Neural cell (in vitro differentiated cells): ENCODE measurements at regions not wholly inside any gene's neighbourhood (a gene's known extent, or its start where the extent isn't known, plus 50 kb on each side); places are given as distances from the start of the nearest gene placed in this dataset.

ENCODE experiments used
- H2AFZ ChIP-seq: fragments of 200-600, 300-800 bp; sonication (generic), shearing (Covaris generic); 2 replicates; pipeline ENCODE4 v1.6.0; 2014; ENCODE audit warnings: low read depth, mild to moderate bottlenecking, antibody characterized with exemption, low read length, moderate library complexity
- H3F3A ChIP-seq: fragments of 200-600 bp; shearing (Covaris generic); 2 replicates; pipeline ENCODE4 v1.6.1; 2016; ENCODE audit warnings: mild to moderate bottlenecking, moderate library complexity, mixed read lengths, antibody characterized with exemption, low read length; ENCODE audit not compliant: insufficient read depth, poor library complexity, severe bottlenecking
- H3K27ac ChIP-seq: fragments of 200-600, 300-800 bp; sonication (generic), shearing (Covaris generic); 2 replicates; pipeline ENCODE4 v1.5.1; 2014; ENCODE audit warnings: mild to moderate bottlenecking, low read length, moderate library complexity
- H3K27me3 ChIP-seq: fragments of 300-800, 200-600 bp; sonication (generic), shearing (Covaris generic); 2 replicates; pipeline ENCODE4 v1.6.0; 2014; ENCODE audit warnings: mild to moderate bottlenecking, low read depth, low read length, moderate library complexity; ENCODE audit not compliant: insufficient read depth
- H3K36me3 ChIP-seq: fragments of 300-800, 200-600 bp; sonication (generic), shearing (Covaris generic); 2 replicates; pipeline ENCODE4 v1.5.1; 2014; ENCODE audit warnings: mild to moderate bottlenecking, antibody characterized with exemption, low read length, moderate library complexity; ENCODE audit not compliant: insufficient read depth
- H3K4me2 ChIP-seq: fragments of 300-800, 200-600 bp; sonication (generic), shearing (Covaris generic); 2 replicates; pipeline ENCODE4 v1.6.0; 2014; ENCODE audit warnings: mild to moderate bottlenecking, low read length
- H3K4me3 ChIP-seq: fragments of 300-800, 200-600 bp; sonication (generic), shearing (Covaris generic); 2 replicates; pipeline ENCODE4 v1.5.1; 2014; ENCODE audit warnings: mild to moderate bottlenecking, low read length, moderate library complexity
- H3K79me2 ChIP-seq: fragments of 200-600 bp; shearing (Covaris generic); replicated peaks from 2 replicates; pipeline ENCODE4 v1.6.0; 2014; ENCODE audit warnings: mild to moderate bottlenecking, low read length, moderate library complexity; ENCODE audit not compliant: insufficient read depth
- H3K9ac ChIP-seq: fragments of 300-800, 200-600 bp; sonication (generic), shearing (Covaris generic); 2 replicates; pipeline ENCODE4 v1.6.1; 2016; ENCODE audit warnings: mild to moderate bottlenecking, low read length, mixed read lengths
- H3K9me2 ChIP-seq: fragments of 200-600 bp; shearing (Covaris generic); 2 replicates; pipeline ENCODE4 v1.6.1; 2016; ENCODE audit warnings: mild to moderate bottlenecking, low read length, mixed read lengths; ENCODE audit not compliant: insufficient read depth
- H3K9me3 ChIP-seq: fragments of 200-600, 300-800 bp; sonication (generic), shearing (Covaris generic); 2 replicates; pipeline ENCODE4 v1.6.1; 2016; ENCODE audit warnings: mild to moderate bottlenecking, mixed run types, low read length, moderate library complexity, mixed read lengths
- H4K20me1 ChIP-seq: fragments of 200-600 bp; shearing (Covaris generic); 2 replicates; pipeline ENCODE4 v1.6.1; 2016; ENCODE audit warnings: mild to moderate bottlenecking, mixed run types; ENCODE audit not compliant: insufficient read depth
- CTCF ChIP-seq: fragments of 450-650 bp; IDR thresholded peaks from 2 replicates; pipeline ENCODE4 v1.5.1; 2014; ENCODE audit warnings: antibody characterized with exemption, mild to moderate bottlenecking, moderate library complexity; ENCODE audit not compliant: poor library complexity, severe bottlenecking
- EP300 ChIP-seq: fragments of 450-650 bp; conservative IDR thresholded peaks from 2 replicates; pipeline ENCODE4 v1.6.1; 2014; ENCODE audit warnings: antibody characterized with exemption, mild to moderate bottlenecking, moderate library complexity; ENCODE audit not compliant: poor library complexity, severe bottlenecking
- EZH2 ChIP-seq: fragments of 200-600, 300-800 bp; shearing (Covaris generic), sonication (generic); IDR thresholded peaks from 2 replicates; pipeline ENCODE4 v1.6.1; 2014; ENCODE audit warnings: antibody characterized with exemption, low read length, borderline replicate concordance, mild to moderate bottlenecking; ENCODE audit not compliant: insufficient read depth, poor library complexity, severe bottlenecking
- MXI1 ChIP-seq: fragments of 450-650 bp; conservative IDR thresholded peaks from 2 replicates; pipeline ENCODE4 v1.6.1; 2014; ENCODE audit warnings: antibody characterized with exemption, mild to moderate bottlenecking; ENCODE audit not compliant: poor library complexity, severe bottlenecking
- POLR2AphosphoS5 ChIP-seq: IDR thresholded peaks from 2 replicates; pipeline ENCODE4 v1.6.1; 2012
- RAD21 ChIP-seq: fragments of 450-650 bp; conservative IDR thresholded peaks from 2 replicates; pipeline ENCODE4 v1.6.1; 2014; ENCODE audit warnings: antibody characterized with exemption, mild to moderate bottlenecking, moderate library complexity
- REST ChIP-seq: IDR thresholded peaks from 2 replicates; pipeline ENCODE4 v1.6.1; 2012; ENCODE audit warnings: borderline replicate concordance
- SMC3 ChIP-seq: fragments of 450-650 bp; conservative IDR thresholded peaks from 2 replicates; pipeline ENCODE4 v1.6.1; 2014; ENCODE audit warnings: antibody characterized with exemption, mild to moderate bottlenecking, moderate library complexity; ENCODE audit not compliant: poor library complexity
- TAF1 ChIP-seq: IDR thresholded peaks from 2 replicates; pipeline ENCODE4 v1.6.1; 2012; ENCODE audit warnings: low read depth

GRCh38 chr2:181750305-181750704, 70.0 kb upstream of the NEUROD1 start:
- no peak overlapping the region for H3K4me3 ChIP-seq
- H3K9me2 ChIP-seq: no peaks in the 10 kb centered on the region
- H3K27me3 ChIP-seq: no peaks in the 10 kb centered on the region
- H3K36me3 ChIP-seq: no peaks in the 10 kb centered on the region
- TF ChIP-seq CTCF (no peak), RAD21 (no peak), POLR2AphosphoS5 (no peak), MXI1 (no peak), SMC3 (no peak), TAF1 (no peak), REST (no peak)
- H3F3A ChIP-seq: no peaks in the 10 kb centered on the region
- no peak overlapping the region for H3K4me2 ChIP-seq
- no peaks in the 10 kb centered on the region for H4K20me1 ChIP-seq
- no peak overlapping the region for H2AFZ ChIP-seq
- H3K9me3 ChIP-seq: no peaks in the 10 kb centered on the region
- H3K27ac ChIP-seq: no peak overlapping the region
- H3K79me2 ChIP-seq: no peaks in the 10 kb centered on the region
- no peak overlapping the region for H3K9ac ChIP-seq

- no peaks in the 10 kb centered on the region for H3K9me2 ChIP-seq
- H3F3A ChIP-seq: no peaks in the 10 kb centered on the region
- no peaks in the 10 kb centered on the region for H3K9me3 ChIP-seq
- no peak overlapping the region for H3K4me3 ChIP-seq
- H3K4me2 ChIP-seq: no peak overlapping the region
- H3K9ac ChIP-seq: no peak overlapping the region
- no peak for TF ChIP-seq MXI1
- TF ChIP-seq EZH2: no peak
- TF ChIP-seq SMC3: no peak
- no peak for TF ChIP-seq REST
- TF ChIP-seq POLR2AphosphoS5: no peak
- TF ChIP-seq EP300: no peak
- TF ChIP-seq TAF1: no peak
- H3K79me2 ChIP-seq: no peaks in the 10 kb centered on the region
- no peaks in the 10 kb centered on the region for H3K27me3 ChIP-seq
- H3K36me3 ChIP-seq: no peaks in the 10 kb centered on the region
- no peak overlapping the region for H3K27ac ChIP-seq
- no peak overlapping the region for H2AFZ ChIP-seq
- H4K20me1 ChIP-seq: no peaks in the 10 kb centered on the region
Measured at GRCh38 chr2:181751266-181752030, 71.1 kb upstream of the NEUROD1 start.
